Stimulated activated CD8-positive, alpha-beta memory T cell treated with anti-CD3 and anti-CD28 coated beads, Interleukin-2, amount 100 ng/mL, for 48 hours (primary cell): ENCODE measurements at regions not wholly inside any gene's neighbourhood (a gene's known extent, or its start where the extent isn't known, plus 50 kb on each side); places are given as distances from the start of the nearest gene placed in this dataset.

ENCODE experiments used
- DNase-seq, 2 donors: peaks; one replicate each; pipeline ENCODE4 v3.0.0-alpha.2; 2020; ENCODE audit warnings: low read depth in 2 of 2

DNA sequence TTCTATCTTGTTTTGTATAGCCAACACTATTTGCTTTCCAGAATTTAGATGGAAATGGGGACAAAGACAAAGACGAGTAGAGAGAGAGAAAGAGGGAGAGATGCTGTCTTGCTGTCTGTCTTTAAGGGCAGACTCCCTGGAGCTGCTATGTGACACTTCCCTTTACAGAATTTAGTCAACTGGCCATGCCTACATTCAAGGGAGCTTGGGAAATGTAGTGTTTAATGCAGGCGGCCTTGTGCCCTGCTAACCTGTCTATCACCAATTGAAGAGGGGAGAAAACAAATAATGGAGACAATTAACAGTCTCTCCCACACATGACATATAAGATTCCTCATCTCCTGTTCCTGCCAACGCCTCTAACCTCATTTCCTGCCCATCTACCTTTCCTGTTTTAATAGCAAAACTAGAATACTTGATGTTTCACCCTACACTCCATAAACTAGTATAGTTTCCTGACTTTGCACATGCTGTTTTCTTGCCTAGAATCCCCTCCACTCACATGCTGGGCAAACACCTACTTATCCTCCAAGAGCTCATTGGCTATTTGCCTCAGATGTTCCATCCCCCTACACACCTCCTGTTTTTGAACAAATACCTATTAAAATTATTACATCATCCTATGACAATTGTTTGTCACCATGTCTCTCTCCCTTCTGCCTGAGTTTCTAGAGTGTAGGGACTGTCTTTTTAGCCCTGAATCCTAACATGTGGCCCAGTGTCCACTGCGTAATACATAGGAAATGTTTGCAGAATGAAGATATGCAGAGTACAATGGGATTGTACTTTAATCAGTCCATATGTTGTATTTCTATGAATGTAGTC lies 117.2 kb downstream of the SLC25A24 start:
- no peak for DNase-seq

GRCh38 chr1:108082001-108082400 lies 117.0 kb upstream of the VAV3 start:
- no peak for DNase-seq

DNA sequence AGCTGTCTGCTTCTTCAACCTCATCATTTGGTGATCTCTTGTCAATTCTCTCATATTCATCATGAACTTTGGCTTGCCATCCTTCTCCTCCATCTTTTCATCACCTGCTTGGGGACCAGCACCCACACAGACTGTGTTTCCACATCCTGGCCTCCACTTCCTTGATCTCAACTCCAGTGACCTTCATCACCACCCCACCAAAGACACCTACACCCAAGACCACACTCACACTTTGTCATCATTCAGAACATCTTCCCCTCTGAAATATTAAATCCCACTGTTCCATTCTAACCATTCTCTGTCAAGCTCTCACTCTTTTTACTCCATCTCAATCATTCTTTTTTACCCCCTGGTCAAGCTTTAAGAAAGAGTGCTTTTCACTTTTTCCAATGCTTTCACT lies 115.5 kb upstream of the VAV3 start:
- DNase-seq, result peak; percentile 12 to 14

- peak; percentile 14 for DNase-seq
These were observed 114.6 kb upstream of the VAV3 start for GRCh38 chr1:108079440-108080025.

- no peak for DNase-seq
These were observed 113.0 kb upstream of the VAV3 start for GRCh38 chr1:108077991-108078390.

GRCh38 chr1:108075055-108075454 lies 110.1 kb upstream of the VAV3 start:
- DNase-seq, result no peak

DNA sequence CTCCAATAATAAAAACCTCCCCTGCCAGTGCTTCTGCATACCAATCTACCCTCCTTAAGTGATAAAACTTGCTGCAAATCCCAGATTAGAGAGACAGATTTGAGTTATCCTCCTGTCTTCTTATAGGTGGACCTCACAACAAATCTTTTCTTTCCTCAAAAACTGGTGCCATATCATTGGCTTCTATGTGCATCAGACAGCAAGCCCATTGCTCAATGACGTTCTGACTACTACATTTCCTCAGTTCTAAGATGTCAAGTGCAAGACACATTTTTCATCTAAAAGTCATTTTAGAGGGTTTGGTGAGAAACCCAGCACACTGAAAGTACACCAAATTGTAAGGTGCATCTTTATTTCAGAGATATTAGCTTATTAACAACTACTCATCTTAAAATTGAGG lies 107.8 kb upstream of the VAV3 start:
- no peak for DNase-seq

- DNase-seq, result no peak
These were observed 107.2 kb upstream of the VAV3 start for GRCh38 chr1:108072212-108072611.

DNA sequence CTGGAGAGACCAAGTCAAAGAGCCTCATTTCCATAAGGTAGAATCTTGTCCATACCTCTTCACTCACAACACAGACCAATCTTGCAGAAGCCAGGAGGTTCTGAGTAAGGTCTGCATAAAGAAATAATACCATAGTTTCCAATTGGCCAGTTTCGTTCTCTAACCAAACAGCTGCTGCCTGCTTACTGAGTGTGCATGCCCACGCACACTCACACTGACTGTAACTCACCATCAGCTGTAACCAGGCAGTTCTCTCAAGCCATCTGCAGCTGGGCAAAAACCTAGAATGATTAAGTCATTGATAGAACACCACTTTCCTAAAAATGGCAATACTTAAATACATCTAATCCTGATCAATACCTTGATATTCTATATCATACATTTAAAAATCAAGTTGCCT lies 106.6 kb upstream of the VAV3 start:
- DNase-seq, result no peak

- no peak for DNase-seq
These were observed 105.7 kb upstream of the VAV3 start for GRCh38 chr1:108070662-108071061.

GRCh38 chr1:108067884-108068540 lies 103.0 kb upstream of the VAV3 start:
- no peak for DNase-seq

DNA sequence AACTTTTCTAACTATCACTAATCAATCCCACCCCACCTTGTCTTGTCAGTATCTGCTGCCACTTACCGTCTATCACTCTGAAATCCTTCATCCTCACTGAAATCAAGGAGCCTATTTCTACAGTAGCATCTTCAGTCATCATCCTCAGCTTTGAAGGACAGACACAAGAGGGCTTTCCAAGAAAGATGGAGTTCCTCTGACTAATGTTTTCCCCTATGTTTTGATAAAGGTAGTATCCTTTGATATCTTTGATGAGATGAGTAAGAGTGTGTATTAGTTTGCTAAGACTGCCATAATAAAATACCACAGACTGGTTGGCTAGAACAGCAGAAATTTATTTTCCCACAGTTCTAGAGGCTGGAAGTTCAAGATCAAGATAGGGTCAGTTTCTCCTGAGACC lies 101.8 kb upstream of the VAV3 start:
- no peak for DNase-seq

DNA sequence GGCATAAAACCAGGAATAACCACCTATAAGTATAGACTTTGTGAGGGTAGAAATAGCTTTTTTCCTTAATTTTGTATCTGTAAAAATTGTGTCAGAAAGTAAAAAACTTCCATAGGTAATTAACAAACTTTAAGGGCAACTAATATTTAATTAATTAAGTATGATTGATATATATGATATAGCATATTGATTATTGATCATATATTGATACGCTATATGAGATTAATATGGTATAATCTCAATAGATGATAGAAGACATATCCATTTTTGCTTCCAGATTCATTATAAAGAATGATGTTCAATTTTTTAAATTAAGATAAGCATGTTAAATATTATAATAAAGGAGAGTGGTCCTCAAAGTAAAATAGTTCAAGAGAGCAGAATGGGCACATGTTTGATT lies 99.3 kb upstream of the VAV3 start:
- no peak for DNase-seq

DNA sequence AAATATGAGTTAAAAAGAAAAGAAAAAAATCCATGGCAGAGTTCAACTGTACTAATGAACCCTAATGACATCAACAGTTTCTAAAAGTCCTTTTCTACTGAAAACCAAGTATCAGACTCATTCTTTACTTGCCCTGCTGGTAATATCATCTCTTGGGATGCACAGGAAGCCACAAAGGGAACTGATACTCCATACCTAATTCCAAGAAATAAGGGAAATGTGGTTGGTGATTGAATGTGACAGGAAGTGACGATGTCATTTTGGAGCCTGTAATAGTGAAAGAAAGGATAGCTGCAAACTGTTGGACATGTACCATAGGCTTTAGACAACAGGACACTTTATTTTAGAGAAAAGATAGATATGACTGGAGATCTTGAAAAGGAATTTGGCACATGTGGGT lies 98.7 kb upstream of the VAV3 start:
- no peak for DNase-seq

- no peak for DNase-seq
These were observed 95.0 kb upstream of the VAV3 start for GRCh38 chr1:108059945-108060344.

DNA sequence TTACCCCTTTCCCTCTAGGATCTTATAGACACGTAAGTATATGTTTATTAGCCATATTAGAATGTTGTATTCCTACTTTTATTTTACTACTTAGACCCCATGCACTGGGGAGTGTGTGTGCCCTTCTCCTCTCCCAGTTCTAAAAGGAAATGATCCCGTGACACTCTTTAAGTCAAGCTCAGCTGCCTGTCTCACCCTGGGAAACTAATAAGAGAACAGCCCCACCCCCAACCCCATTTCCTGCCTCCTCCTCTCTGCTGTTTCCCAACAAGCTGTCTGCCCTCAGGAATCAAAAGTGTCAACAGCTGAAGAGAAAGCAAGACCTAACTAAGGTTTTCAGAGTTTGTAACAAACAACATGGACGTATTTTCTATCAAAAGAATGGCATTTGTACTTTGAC lies 92.6 kb upstream of the VAV3 start:
- DNase-seq, result no peak

- DNase-seq, result no peak
These were observed 91.5 kb upstream of the VAV3 start for GRCh38 chr1:108056436-108056990.

DNA sequence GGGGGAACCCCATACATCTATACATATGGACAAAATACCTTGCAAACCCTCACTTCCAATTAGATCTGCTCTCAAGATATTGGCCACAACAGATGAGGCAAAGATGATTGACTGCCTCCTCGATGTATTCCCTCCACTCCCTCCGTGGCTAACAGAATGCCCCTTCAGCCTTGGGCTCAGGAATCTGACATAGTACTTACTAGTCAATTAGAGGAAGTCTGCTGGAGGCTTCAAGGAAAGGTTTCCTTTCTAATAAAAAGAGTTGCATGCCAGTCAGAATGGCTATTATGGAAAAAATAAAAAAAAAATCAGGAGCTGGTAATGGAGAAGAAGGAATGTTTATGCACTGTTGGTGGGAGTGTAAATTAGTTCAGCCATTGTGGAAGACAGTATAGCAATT lies 90.4 kb upstream of the VAV3 start:
- no peak for DNase-seq

DNA sequence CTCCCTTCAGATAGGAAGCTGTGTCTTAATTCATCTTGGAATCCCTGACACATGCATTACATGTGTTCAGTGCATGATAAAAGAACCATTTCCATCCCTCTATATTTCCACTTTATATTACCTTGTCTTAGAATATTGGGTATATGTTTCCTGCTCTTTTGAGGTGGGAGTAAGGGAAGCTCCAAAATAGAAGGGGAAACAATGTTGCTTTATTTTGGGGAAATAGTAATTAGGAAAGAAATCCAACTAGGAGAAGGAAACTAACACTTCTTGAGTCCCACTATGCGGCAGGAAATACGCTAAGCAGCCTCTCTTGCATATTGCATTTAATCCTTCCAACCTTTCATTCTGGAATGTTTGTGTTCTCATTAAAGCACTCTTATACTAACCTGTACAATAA lies 89.4 kb upstream of the VAV3 start:
- DNase-seq, result no peak

DNA sequence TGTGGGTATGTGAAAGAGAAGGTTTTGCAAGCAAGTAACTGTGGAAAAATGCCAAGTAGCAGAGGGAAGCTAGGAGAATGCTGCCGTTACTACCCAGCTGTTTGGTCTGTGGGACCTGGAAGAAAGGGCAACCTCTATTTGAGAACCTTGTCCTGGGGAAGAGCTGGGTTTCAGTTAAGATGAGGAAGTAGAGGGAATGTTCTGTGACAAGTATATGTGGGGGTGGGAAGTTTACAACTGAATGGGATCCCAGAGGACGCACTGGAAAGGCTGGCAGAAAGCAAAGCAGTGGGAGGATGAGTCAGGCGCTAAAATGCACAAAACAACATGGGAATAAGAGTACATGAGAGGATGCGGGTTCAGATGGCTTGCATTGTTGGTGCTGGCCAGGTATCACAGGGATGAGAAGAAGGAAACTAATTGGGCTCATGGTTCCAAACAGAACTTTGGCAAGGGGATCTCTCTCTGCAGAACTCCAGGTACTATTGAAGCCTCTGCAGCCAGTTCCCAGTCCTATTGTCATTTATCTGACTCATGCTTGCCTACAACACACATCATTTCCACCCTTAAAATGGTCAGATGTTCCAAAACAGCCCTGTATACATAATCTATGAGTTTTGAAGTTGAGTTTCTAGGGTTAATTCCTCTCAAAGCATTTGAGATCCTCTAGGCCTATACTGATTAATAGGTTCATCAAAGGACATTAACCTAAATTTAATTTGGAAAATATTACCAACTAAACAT lies 88.5 kb upstream of the VAV3 start:
- no peak for DNase-seq

DNA sequence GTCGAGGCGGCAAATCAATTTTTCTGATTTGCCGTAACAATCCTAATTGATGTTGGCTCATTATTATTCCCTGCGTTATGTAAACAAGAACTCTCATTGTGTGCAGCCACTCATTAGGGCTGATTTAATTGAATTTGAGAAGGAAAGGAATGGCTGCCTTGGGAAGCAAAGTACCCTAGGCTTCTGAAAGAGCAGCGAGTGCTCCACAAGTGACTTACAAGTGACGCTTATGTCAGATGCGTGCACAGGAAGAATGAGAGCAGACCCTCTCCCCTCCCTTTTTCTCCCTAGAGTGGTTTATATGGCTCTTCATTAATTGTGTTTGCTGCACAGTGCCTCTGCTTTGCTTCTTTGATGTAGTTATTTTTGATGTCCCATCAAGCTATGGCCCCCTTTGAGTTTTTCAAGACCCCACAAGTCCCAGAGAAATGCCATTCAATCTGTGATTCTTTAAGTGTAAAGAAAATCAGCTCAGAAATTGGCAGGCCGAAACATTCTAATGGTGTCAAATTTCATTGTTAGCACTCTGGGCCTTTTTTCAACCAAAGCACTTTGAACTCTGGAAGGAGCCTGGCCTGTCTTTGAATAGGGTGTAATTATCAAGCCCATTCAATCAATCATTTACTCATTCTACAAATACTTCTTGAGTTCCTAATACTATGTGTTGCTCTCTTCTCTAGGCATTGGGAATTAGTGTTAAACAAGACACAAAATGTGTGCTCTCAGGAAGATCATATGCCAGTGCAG lies 86.8 kb upstream of the VAV3 start:
- DNase-seq, result no peak
